Activated CD4-positive, alpha-beta memory T cell treated with anti-CD3 and anti-CD28 coated beads for 36 hours (primary cell): ENCODE measurements at regions not wholly inside any gene's neighbourhood (a gene's known extent, or its start where the extent isn't known, plus 50 kb on each side); places are given as distances from the start of the nearest gene placed in this dataset.

Experiments
- CTCF ChIA-PET: fragments of 350-600 bp; sonication (Branson Sonifier 250); formaldehyde crosslinking; loops from one replicate; lab custom pipeline; 2021; ENCODE audit warnings: antibody characterized with exemption, inconsistent platforms; lab: Charles Lee
- POLR2A ChIA-PET: fragments of 350-600 bp; sonication (Branson Sonifier 250); formaldehyde crosslinking; loops from one replicate; lab custom pipeline; 2021; ENCODE audit warnings: antibody characterized with exemption; lab: Charles Lee
- DNase-seq: peaks from one replicate; pipeline ENCODE4 v3.0.0-alpha.2; 2020
- H3K27ac Mint-ChIP-seq: one replicate; pipeline ENCODE4 v1.8.0; 2021; ENCODE audit warnings: mixed read lengths
- H3K27me3 Mint-ChIP-seq: one replicate; pipeline ENCODE4 v1.8.0; 2021; ENCODE audit warnings: mixed read lengths
- H3K36me3 Mint-ChIP-seq: one replicate; pipeline ENCODE4 v1.8.0; 2021; ENCODE audit warnings: mixed read lengths
- H3K4me1 Mint-ChIP-seq: one replicate; pipeline ENCODE4 v1.8.0; 2021; ENCODE audit warnings: low read depth, mixed read lengths
- H3K4me3 Mint-ChIP-seq: one replicate; pipeline ENCODE4 v1.8.0; 2021; ENCODE audit warnings: mild to moderate bottlenecking, mixed read lengths
- H3K9me3 Mint-ChIP-seq: one replicate; pipeline ENCODE4 v1.8.0; 2021; ENCODE audit warnings: mixed read lengths
- intact Hi-C: fragments of 100-400 bp; cut with micrococcal nuclease; formaldehyde crosslinking; loops from one replicate; pipeline ENCODE4 v1.15.1; 2023

DNA sequence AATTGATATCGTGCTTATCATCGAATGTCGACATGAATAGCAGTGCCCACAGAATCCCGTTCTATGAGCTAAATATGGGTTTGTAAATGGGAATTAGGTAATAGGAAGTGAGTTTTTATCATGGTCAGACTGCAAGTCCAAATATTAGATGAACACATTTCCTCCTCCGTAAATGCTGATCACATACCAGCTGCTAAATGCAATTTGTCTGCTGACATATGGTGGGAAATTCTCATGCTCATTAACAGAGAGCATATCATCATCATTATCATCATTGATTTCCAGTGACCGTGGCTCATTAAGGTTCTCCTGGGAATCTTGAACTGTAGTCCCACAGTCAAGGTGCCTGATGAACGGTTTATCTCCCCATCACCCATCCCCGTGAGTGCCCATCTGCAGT lies 998.8 kb upstream of the TMEM132C start:
- DNase-seq, result no peak
- POLR2A ChIA-PET, result no interaction called here
- Mint-ChIP-seq H3K36me3 (no peaks in the 10 kb centered on the region), H3K27ac (no peak overlapping the region), H3K9me3 (no peaks in the 10 kb centered on the region), H3K4me1 (no peaks in the 10 kb centered on the region), H3K27me3 (peaks cover 4% of the 10 kb centered on the region), H3K4me3 (no peak overlapping the region)
- intact Hi-C loops, result no loop called here
- CTCF ChIA-PET, result no interaction called here

GRCh38 chr12:127268706-127269425 lies 998.1 kb upstream of the TMEM132C start:
- DNase-seq, result no peak
- Mint-ChIP-seq H3K4me3 (no peak overlapping the region), H3K9me3 (no peaks in the 10 kb centered on the region), H3K4me1 (no peaks in the 10 kb centered on the region), H3K27ac (no peak overlapping the region), H3K27me3 (peaks cover 4% of the 10 kb centered on the region), H3K36me3 (no peaks in the 10 kb centered on the region)
- CTCF ChIA-PET, result no interaction called here
- intact Hi-C loops, result no loop called here
- POLR2A ChIA-PET, result no interaction called here

DNA sequence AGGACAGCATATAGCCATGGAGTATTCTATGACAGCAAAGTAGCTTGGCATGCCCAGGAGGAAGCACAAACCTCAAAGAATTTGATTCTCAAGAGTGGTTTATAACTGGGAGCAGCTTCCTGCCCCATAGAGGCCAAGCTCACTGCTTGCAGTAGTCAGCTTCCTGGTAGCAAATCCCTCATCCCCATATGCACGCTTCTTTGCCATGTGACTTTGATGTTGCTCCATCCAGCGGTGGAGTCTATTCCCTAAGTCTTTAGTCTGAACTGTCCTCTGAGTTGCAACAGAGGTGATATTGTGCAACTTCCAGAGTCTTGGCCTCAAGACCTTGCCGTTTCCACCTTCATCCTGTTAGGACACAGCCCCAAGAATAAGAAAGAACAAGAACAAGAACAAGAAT lies 996.8 kb upstream of the TMEM132C start:
- Mint-ChIP-seq H3K27me3 (peaks cover 5% of the 10 kb centered on the region), H3K36me3 (no peaks in the 10 kb centered on the region), H3K9me3 (no peaks in the 10 kb centered on the region), H3K4me1 (no peaks in the 10 kb centered on the region), H3K4me3 (no peak overlapping the region), H3K27ac (no peak overlapping the region)
- DNase-seq, result no peak
- intact Hi-C loops, result no loop called here
- CTCF ChIA-PET, result no interaction called here
- POLR2A ChIA-PET, result no interaction called here

DNA sequence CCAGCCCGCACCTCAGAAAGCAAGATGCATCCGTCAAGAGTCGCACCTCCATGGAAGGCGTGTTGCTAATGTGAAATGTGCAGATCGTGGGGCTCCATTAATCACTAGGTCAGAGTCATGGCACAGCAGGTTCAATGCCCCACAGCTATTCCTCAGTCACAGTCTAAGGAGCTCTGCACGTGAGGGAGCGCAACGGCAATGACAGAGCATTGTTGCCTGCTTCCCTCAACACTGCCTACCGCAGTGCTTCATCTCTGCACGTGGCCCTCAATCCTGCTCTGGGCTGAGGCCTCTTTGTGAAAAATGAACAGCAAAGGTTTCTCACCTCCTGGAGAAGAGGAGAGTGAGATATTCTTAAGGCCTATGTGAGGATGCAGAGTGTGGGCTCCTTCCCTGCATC lies 995.2 kb upstream of the TMEM132C start:
- intact Hi-C loops, result no loop called here

DNA sequence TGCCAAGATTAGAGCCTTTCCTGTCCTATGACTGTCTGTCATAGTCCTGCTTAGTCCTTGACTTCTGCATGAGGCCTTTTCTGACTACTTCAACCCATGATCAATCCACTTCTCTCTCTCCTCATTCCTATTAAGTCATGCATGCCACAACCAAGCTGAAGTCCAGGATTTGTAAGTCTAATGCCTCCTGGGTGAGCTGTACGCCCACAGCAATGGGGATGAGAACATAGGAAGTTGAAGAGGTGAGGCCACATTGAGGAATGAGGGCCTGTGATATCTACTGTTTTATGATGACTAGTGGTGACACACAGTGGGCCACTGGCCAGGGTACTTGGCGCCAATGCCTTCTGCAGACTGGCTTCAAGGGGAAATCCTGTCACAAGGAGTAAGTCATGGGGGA lies 994.1 kb upstream of the TMEM132C start:
- H3K4me3 Mint-ChIP-seq, result no peak overlapping the region
- H3K36me3 Mint-ChIP-seq, result no peaks in the 10 kb centered on the region
- intact Hi-C loops, result no loop called here
- H3K27me3 Mint-ChIP-seq, result peaks cover 13% of the 10 kb centered on the region
- no peak for DNase-seq
- H3K27ac Mint-ChIP-seq, result no peak overlapping the region
- ChIA-PET CTCF (no interaction called here), POLR2A (no interaction called here)
- no peaks in the 10 kb centered on the region for H3K4me1 Mint-ChIP-seq
- no peaks in the 10 kb centered on the region for H3K9me3 Mint-ChIP-seq

More for the DNA sequence above, 995.2 kb upstream of the TMEM132C start:
- Mint-ChIP-seq H3K27ac (no peak overlapping the region), H3K36me3 (no peaks in the 10 kb centered on the region), H3K4me1 (no peaks in the 10 kb centered on the region), H3K9me3 (no peaks in the 10 kb centered on the region), H3K4me3 (no peak overlapping the region), H3K27me3 (peaks cover 7% of the 10 kb centered on the region)
- no peak for DNase-seq
- ChIA-PET CTCF (interaction anchor here (1.1 kb wide), 1 partner anchor 10 kb away, joined by 3 read pairs; no protein-coding TSS in a partner anchor), POLR2A (no interaction called here)

DNA sequence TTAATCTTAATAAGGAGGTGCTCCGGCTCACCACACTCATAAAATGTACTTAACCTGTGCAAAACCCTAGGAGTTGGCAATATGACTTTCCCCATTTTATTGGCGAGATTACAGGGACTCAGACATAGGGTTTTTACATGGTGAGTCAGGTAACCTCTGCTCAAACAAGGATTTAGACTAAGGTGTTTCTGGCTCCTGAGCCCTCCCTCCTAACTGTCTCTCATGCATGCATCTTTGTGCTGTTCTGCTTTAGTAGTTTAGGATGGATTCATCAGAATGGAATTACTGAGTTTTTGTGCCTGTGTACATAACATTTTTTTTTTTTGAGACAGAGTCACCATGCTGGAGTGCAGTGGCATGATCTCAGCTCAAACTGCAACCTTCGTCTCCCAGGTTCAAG lies 993.3 kb upstream of the TMEM132C start:
- CTCF ChIA-PET, result no interaction called here
- H3K9me3 Mint-ChIP-seq, result no peaks in the 10 kb centered on the region
- H3K36me3 Mint-ChIP-seq, result no peaks in the 10 kb centered on the region
- H3K27me3 Mint-ChIP-seq, result peaks cover 15% of the 10 kb centered on the region
- intact Hi-C loops, result no loop called here
- no peaks in the 10 kb centered on the region for H3K4me1 Mint-ChIP-seq
- H3K27ac Mint-ChIP-seq, result no peak overlapping the region
- no peak for DNase-seq
- POLR2A ChIA-PET, result no interaction called here
- no peak overlapping the region for H3K4me3 Mint-ChIP-seq

GRCh38 chr12:127275416-127275815 lies 991.6 kb upstream of the TMEM132C start:
- Mint-ChIP-seq H3K27ac (no peak overlapping the region), H3K9me3 (no peaks in the 10 kb centered on the region), H3K36me3 (no peaks in the 10 kb centered on the region), H3K4me3 (no peak overlapping the region), H3K27me3 (peaks cover 19% of the 10 kb centered on the region), H3K4me1 (peaks cover under 1% of the 10 kb centered on the region)
- no peak for DNase-seq
- CTCF ChIA-PET, result interaction anchor here (1.0 kb wide), 1 partner anchor 167 kb away, joined by 4 read pairs; no protein-coding TSS in a partner anchor
- intact Hi-C loops, result no loop called here
- POLR2A ChIA-PET, result no interaction called here

DNA sequence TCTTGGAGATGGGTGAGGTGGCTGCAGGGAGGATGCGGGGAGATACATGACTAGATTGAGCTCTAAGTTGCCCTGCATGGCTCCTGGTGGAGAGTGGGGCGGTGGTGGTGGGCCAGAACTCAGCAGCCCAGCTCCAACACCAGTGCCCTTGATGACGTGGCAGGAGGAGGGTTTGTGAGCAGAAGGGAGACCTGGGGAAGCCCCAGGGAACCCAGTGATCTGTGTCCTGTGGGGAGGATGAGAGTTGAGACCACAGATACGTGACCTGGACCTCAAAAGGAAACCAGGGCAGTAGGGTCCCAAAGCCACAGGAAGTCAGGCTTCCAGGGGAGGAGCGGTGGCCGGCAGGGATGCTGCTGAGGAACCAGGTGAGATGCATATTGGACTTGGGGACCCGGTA lies 989.1 kb upstream of the TMEM132C start:
- no peak for DNase-seq
- Mint-ChIP-seq H3K4me1 (peaks cover 2% of the 10 kb centered on the region), H3K4me3 (no peak overlapping the region), H3K36me3 (no peaks in the 10 kb centered on the region), H3K9me3 (no peaks in the 10 kb centered on the region), H3K27me3 (peaks cover 17% of the 10 kb centered on the region), H3K27ac (no peak overlapping the region)
- ChIA-PET CTCF (interaction anchor here (2.6 kb wide), 1 partner anchor 169 kb away, joined by 8 read pairs; no protein-coding TSS in a partner anchor), POLR2A (no interaction called here)
- intact Hi-C loops, result no loop called here

DNA sequence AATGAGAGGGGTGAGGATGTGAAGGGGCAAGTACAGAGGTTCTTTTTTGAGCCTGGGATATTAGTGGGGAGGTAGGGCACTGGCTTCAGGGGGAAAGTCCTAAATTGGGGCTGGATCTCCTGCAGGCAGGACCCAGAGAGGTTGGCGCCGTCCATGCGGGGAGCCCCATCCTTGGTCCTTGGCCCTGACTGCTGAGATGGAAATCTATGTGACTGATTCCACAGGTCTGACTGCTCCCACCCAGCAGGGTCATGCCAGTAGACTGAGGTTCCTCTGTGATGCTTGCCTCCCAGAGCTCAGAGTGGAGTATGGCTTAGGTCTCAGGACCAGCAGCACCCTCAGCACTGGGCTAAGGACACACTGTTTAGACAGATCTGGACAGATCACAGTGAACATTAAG lies 988.6 kb upstream of the TMEM132C start:
- H3K36me3 Mint-ChIP-seq, result no peaks in the 10 kb centered on the region
- no peak overlapping the region for H3K27ac Mint-ChIP-seq
- H3K4me1 Mint-ChIP-seq, result peaks cover 2% of the 10 kb centered on the region
- DNase-seq, result no peak
- intact Hi-C loops, result no loop called here
- ChIA-PET CTCF (interaction anchor here (2.6 kb wide), 1 partner anchor 170 kb away, joined by 8 read pairs; no protein-coding TSS in a partner anchor), POLR2A (no interaction called here)
- no peaks in the 10 kb centered on the region for H3K9me3 Mint-ChIP-seq
- H3K4me3 Mint-ChIP-seq, result no peak overlapping the region
- H3K27me3 Mint-ChIP-seq, result peaks cover 16% of the 10 kb centered on the region

GRCh38 chr12:127280393-127281275 lies 986.3 kb upstream of the TMEM132C start:
- H3K27ac Mint-ChIP-seq, result no peak overlapping the region
- no peaks in the 10 kb centered on the region for H3K36me3 Mint-ChIP-seq
- H3K27me3 Mint-ChIP-seq, result peaks cover 15% of the 10 kb centered on the region
- H3K4me3 Mint-ChIP-seq, result no peak overlapping the region
- CTCF ChIA-PET, result interaction anchor here (1.7 to 2.6 kb wide), 2 partner anchors 172 kb away, joined by 4 to 8 read pairs; no protein-coding TSS in a partner anchor
- POLR2A ChIA-PET, result interaction anchor here (0.7 kb wide), 1 partner anchor 511 kb away, joined by 3 read pairs; no protein-coding TSS in a partner anchor
- peaks cover 2% of the 10 kb centered on the region for H3K4me1 Mint-ChIP-seq
- intact Hi-C loops, result loop anchor here (2.0 to 5.0 kb wide), 2 partner anchors 100 to 787 kb away; no protein-coding TSS in a partner anchor
- DNase-seq, result peak; percentile 80
- no peaks in the 10 kb centered on the region for H3K9me3 Mint-ChIP-seq

- DNase-seq, result no peak
- Mint-ChIP-seq H3K4me3 (no peak overlapping the region), H3K36me3 (no peaks in the 10 kb centered on the region), H3K9me3 (no peaks in the 10 kb centered on the region), H3K27me3 (peaks cover 8% of the 10 kb centered on the region), H3K27ac (no peak overlapping the region), H3K4me1 (peaks cover 2% of the 10 kb centered on the region)
- intact Hi-C loops, result loop anchor here (5.0 kb wide), 1 partner anchor 784 kb away; no protein-coding TSS in a partner anchor
- ChIA-PET POLR2A (no interaction called here), CTCF (interaction anchor here (0.6 to 1.5 kb wide), 6 partner anchors 10 to 98 kb away, joined by 3 to 5 read pairs (median 3); no protein-coding TSS in a partner anchor)
These were observed 984.0 kb upstream of the TMEM132C start for GRCh38 chr12:127282786-127283565.
